Thyroid gland (tissue), 4 donors: ENCODE measurements at regions not wholly inside any gene's neighbourhood (a gene's known extent, or its start where the extent isn't known, plus 50 kb on each side); places are given as distances from the start of the nearest gene placed in this dataset.

Experiments used
- CTCF ChIP-seq, 6 experiments: fragments of 200-600 bp in 3 of 6; fragments of 450-650 bp in 3 of 6; sonication (generic) in 3 of 6; IDR thresholded peaks; one replicate each; pipeline ENCODE4 v1.5.1; 2016 to 2019; ENCODE audit warnings: antibody characterized with exemption in 6 of 6, mild to moderate bottlenecking in 2 of 6, inconsistent platforms in 1 of 6, moderate library complexity in 1 of 6
- POLR2A ChIP-seq, 2 donors: fragments of 450-650 bp; IDR thresholded peaks; one replicate each; pipeline ENCODE4 v1.6.1; 2017; ENCODE audit warnings: antibody characterized with exemption in 2 of 2, mild to moderate bottlenecking in 2 of 2, moderate library complexity in 1 of 2

GRCh38 chr2:867296-867695, 83.4 kb upstream of the SNTG2 start:
- TF ChIP-seq CTCF (IDR thresholded peaks at IDR 0.05) (no peak), POLR2A (IDR thresholded peaks at IDR 0.05) (no peak)
